Ectodermal cell (in vitro differentiated cells): ENCODE measurements at regions not wholly inside any gene's neighbourhood (a gene's known extent, or its start where the extent isn't known, plus 50 kb on each side); places are given as distances from the start of the nearest gene placed in this dataset.

ENCODE experiments used
- H3K27ac ChIP-seq: 2 replicates; pipeline ENCODE4 v1.7.0; 2013; ENCODE audit warnings: mild to moderate bottlenecking, low read depth, low read length; ENCODE audit not compliant: insufficient read depth, poor library complexity, severe bottlenecking
- H3K27me3 ChIP-seq: 2 replicates; pipeline ENCODE4 v1.7.0; 2013; ENCODE audit warnings: mild to moderate bottlenecking, low read length; ENCODE audit not compliant: insufficient read depth, control insufficient read depth, poor library complexity, severe bottlenecking
- H3K36me3 ChIP-seq: one replicate; pipeline ENCODE4 v1.7.0; 2013; ENCODE audit warnings: low read length; ENCODE audit not compliant: control insufficient read depth, insufficient read depth
- H3K4me1 ChIP-seq: one replicate; pipeline ENCODE4 v1.7.0; 2013; ENCODE audit warnings: low read length; ENCODE audit not compliant: control insufficient read depth, insufficient read depth
- H3K4me3 ChIP-seq: 2 replicates; pipeline ENCODE4 v1.7.0; 2013; ENCODE audit warnings: low read depth, low read length, control low read depth; ENCODE audit not compliant: insufficient read depth
- H3K9me3 ChIP-seq: 2 replicates; pipeline ENCODE4 v1.7.0; 2013; ENCODE audit warnings: mild to moderate bottlenecking, low read length, moderate library complexity; ENCODE audit not compliant: control insufficient read depth
- WGBS, 2 experiments: methylation state at CpG; one replicate each; pipeline ENCODE4 v1.1.7; 2013; ENCODE audit warnings: missing lambda C conversion rate in 2 of 2; 5-methylcytosine and 5-hydroxymethylcytosine counted together

GRCh38 chr9:129422843-129423192 is 198.1 kb downstream of the C9orf50 start:
- H3K27ac ChIP-seq, result no peak overlapping the region

GRCh38 chr9:129422032-129422842 is 198.7 kb downstream of the C9orf50 start:
- no peak overlapping the region for H3K27ac ChIP-seq
- no peaks in the 10 kb centered on the region for H3K9me3 ChIP-seq
- no peaks in the 10 kb centered on the region for H3K27me3 ChIP-seq
- no peak overlapping the region for H3K4me3 ChIP-seq
- no peaks in the 10 kb centered on the region for H3K36me3 ChIP-seq
- WGBS, 2 experiments, result 92 to 93% methylated on average over 11 of the region's 11 CpGs
- H3K4me1 ChIP-seq, result no peaks in the 10 kb centered on the region

More at GRCh38 chr9:129422843-129423192, 198.1 kb downstream of the C9orf50 start:
- Histone ChIP-seq H3K4me1 (no peaks in the 10 kb centered on the region), H3K9me3 (no peaks in the 10 kb centered on the region), H3K36me3 (no peaks in the 10 kb centered on the region), H3K27me3 (no peaks in the 10 kb centered on the region), H3K4me3 (no peak overlapping the region)
- 77 to 85% methylated on average over 12 of the region's 12 CpGs for WGBS, 2 experiments

GRCh38 chr9:129421371-129421770 is 199.5 kb downstream of the C9orf50 start:
- Histone ChIP-seq H3K4me3 (no peak overlapping the region), H3K9me3 (no peaks in the 10 kb centered on the region), H3K36me3 (no peaks in the 10 kb centered on the region), H3K27me3 (no peaks in the 10 kb centered on the region), H3K4me1 (peaks cover 5% of the 10 kb centered on the region), H3K27ac (no peak overlapping the region)
- 89% methylated on average over 29 of the region's 29 CpGs for WGBS, 2 experiments

GRCh38 chr9:129420721-129421120 is 200.2 kb downstream of the C9orf50 start:
- H3K4me1 ChIP-seq, result peaks cover 11% of the 10 kb centered on the region
- H3K9me3 ChIP-seq, result no peaks in the 10 kb centered on the region
- no peak overlapping the region for H3K27ac ChIP-seq
- H3K27me3 ChIP-seq, result no peaks in the 10 kb centered on the region
- H3K4me3 ChIP-seq, result no peak overlapping the region
- WGBS, 2 experiments, result 91 to 95% methylated on average over 10 of the region's 10 CpGs
- H3K36me3 ChIP-seq, result no peaks in the 10 kb centered on the region

GRCh38 chr9:129419382-129419899 is 201.5 kb downstream of the C9orf50 start:
- peaks cover 21% of the 10 kb centered on the region for H3K4me1 ChIP-seq
- 81 to 82% methylated on average over 7 of the region's 7 CpGs for WGBS, 2 experiments
- no peak overlapping the region for H3K27ac ChIP-seq
- no peaks in the 10 kb centered on the region for H3K27me3 ChIP-seq
- no peaks in the 10 kb centered on the region for H3K9me3 ChIP-seq
- no peak overlapping the region for H3K4me3 ChIP-seq
- H3K36me3 ChIP-seq, result no peaks in the 10 kb centered on the region

GRCh38 chr9:129418451-129418850 is 202.4 kb downstream of the C9orf50 start:
- WGBS, 2 experiments, result 89 to 95% methylated on average over 4 of the region's 4 CpGs
- Histone ChIP-seq H3K9me3 (no peaks in the 10 kb centered on the region), H3K27me3 (no peaks in the 10 kb centered on the region), H3K27ac (no peak overlapping the region), H3K4me3 (no peak overlapping the region), H3K36me3 (no peaks in the 10 kb centered on the region), H3K4me1 (peaks cover 28% of the 10 kb centered on the region)

- 64 to 67% methylated on average over 8 to 10 of the region's 12 CpGs for WGBS, 2 experiments
- Histone ChIP-seq H3K4me1 (peaks cover 35% of the 10 kb centered on the region), H3K27me3 (no peaks in the 10 kb centered on the region), H3K4me3 (no peak overlapping the region), H3K36me3 (no peaks in the 10 kb centered on the region), H3K9me3 (no peaks in the 10 kb centered on the region), H3K27ac (peak overlapping the region; percentile 8)
These were observed 203.9 kb downstream of the C9orf50 start for GRCh38 chr9:129416821-129417539.

GRCh38 chr9:129415942-129416651 is 204.8 kb downstream of the C9orf50 start:
- no peak overlapping the region for H3K27ac ChIP-seq
- WGBS, 2 experiments, result 67 to 71% methylated on average over 26 of the region's 26 CpGs
- H3K36me3 ChIP-seq, result no peaks in the 10 kb centered on the region
- no peak overlapping the region for H3K4me3 ChIP-seq
- H3K4me1 ChIP-seq, result peaks cover 35% of the 10 kb centered on the region
- no peaks in the 10 kb centered on the region for H3K27me3 ChIP-seq
- H3K9me3 ChIP-seq, result no peaks in the 10 kb centered on the region

GRCh38 chr9:129414993-129415941 is 205.6 kb downstream of the C9orf50 start:
- Histone ChIP-seq H3K4me3 (no peak overlapping the region), H3K9me3 (no peaks in the 10 kb centered on the region), H3K4me1 (peaks cover 35% of the 10 kb centered on the region), H3K27ac (peak overlapping the region; percentile 99), H3K36me3 (no peaks in the 10 kb centered on the region), H3K27me3 (no peaks in the 10 kb centered on the region)
- 63 to 72% methylated on average over 19 to 21 of the region's 21 CpGs for WGBS, 2 experiments
